EL (cell line): ENCODE measurements at regions not wholly inside any gene's neighbourhood (a gene's known extent, or its start where the extent isn't known, plus 50 kb on each side); places are given as distances from the start of the nearest gene placed in this dataset.

Source experiments
- DNase-seq: peaks from one replicate; pipeline ENCODE4 v3.0.0-alpha.2; 2016

GRCh38 chr2:26530696-26531095 is 52.8 kb upstream of the OTOF start:
- DNase-seq = peak; percentile 57

- DNase-seq = no peak
Observed at GRCh38 chr2:26530240-26530540, 52.3 kb upstream of the OTOF start.

GRCh38 chr2:26529406-26530239 is 51.7 kb upstream of the OTOF start:
- DNase-seq = no peak

- DNase-seq = no peak
Observed at GRCh38 chr2:26528836-26529235, 50.9 kb upstream of the OTOF start.

GRCh38 chr2:26527726-26528585 is 50.0 kb upstream of the OTOF start:
- DNase-seq = no peak
